Activated T-cell treated with anti-CD3 and anti-CD28 coated beads, Interleukin-2, amount 50 U/mL, for 48 hours (primary cell): ENCODE measurements at regions not wholly inside any gene's neighbourhood (a gene's known extent, or its start where the extent isn't known, plus 50 kb on each side); places are given as distances from the start of the nearest gene placed in this dataset.

ENCODE experiments used
- DNase-seq, 2 experiments: peaks; one replicate each; pipeline ENCODE4 v3.0.0-alpha.2; 2020

DNA sequence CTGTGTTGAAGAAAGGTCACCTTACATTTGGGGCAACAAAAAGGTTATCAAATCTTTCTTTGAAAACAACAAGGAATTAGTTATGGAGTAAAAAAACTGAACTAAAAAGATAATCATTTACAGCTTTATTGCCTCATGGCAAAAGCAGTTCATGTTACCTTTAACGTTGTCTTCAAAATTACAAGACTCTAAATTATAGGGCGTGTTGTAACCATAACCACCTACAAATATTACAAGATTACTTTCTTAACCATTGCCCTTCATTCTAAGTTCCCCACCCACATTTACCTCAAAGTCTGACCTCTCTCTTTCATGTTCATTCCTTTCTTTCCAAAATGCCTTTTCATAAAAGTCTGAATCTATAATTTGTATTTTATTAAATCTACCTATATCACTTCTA is 74.6 kb upstream of the LRATD1 start:
- no peak for DNase-seq

DNA sequence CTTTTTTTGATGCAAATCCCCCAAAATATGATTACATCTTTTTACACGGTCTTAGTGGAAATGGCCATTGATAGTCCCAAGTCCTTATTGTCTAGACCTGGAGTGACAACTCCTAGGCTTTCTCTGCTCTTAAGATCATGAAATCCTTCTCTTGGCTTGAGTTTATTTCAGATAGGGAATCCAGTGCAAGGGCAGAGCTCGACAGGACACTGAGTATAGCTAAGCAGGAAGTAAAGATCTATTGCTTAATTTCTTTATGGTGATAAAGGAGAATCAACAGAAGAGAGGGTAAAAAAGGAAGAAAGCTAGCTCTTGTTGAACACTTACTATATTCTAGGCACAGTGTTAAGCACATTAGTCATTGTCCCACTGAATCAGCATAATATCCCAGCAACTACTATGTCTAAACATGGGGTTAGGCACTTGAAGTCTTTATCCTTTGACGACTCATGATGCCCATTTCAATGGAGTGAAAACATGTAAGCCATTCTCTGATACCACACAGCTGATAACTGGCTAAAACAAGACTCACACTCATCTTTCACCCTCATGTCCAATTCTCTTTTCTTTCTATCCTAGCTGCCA is 74.1 kb upstream of the LRATD1 start:
- no peak for DNase-seq

DNA sequence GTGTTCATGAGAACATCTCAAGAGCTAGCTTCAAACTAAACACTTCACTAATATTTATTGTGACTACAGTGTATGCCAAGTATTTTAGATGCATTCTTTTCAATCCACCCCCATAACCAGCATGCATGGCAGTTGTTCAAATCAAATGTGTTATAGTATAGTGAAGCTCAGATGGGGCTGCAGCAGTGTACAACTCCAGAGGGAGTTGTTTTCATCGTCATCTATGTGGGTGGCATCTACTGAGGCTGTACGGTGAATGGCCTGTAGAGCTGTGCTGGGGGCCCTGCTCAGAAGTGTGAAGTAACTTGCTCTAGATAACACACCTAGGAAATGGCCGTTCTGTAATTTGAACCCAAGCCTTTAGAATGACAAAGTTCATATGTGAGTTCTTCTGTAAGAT is 71.8 kb upstream of the LRATD1 start:
- DNase-seq = no peak

DNA sequence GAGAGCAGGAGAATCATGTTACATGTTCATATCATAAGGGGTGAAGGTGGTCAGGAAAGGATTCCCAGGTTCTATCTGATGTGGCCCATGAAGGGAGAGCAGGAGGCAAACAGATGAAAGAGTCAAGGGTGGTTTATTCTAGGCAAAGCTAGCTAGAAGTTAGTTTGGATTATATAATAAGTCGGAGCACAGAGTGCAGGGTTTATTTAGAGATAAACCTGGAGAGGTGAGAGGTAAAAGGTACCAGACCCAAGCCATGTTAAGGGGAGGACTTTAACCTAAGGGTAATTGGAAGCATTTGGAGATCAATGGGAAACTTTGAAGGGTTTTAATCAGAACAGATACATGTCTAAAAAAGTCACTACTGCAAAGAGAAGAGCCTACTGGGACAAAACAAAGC is 69.2 kb upstream of the LRATD1 start:
- DNase-seq = no peak

DNA sequence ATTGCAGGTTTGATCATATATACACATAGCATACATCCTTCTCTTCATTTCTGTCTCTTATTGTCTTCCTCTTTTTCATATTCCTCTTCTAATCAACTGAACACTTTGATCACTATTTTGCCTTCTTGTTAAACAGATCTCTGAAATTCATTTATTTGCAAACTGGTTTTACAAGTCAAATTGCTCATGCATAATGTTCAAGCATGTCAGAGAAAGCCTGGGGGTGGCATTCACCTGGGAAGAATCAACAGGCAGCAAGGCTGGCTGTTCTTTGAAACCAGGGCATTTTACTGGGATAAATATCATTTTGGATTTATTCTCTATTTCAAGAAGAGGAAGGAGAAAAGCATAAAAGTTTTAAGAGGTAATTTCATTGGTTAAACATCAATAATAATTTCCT is 66.9 kb upstream of the LRATD1 start:
- DNase-seq = no peak

DNA sequence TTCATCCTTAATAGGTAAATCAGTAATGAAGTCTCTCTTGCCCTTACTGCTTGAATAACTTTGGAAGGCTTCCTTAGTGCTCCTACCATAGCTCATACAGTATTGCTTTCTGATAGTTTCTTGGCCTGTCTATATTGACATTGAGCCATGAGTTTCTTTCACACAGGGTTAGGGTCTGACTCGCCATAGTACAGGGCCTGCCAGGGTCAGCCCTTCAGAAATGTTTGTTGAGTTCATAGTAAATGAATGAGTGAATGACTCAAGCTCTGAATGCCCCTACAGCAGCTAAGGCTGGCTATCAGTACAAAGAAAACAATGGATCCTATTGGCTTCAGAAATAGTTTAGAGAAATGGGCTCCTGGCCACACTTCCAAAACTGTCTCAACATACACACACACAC is 65.0 kb upstream of the LRATD1 start:
- DNase-seq = no peak

DNA sequence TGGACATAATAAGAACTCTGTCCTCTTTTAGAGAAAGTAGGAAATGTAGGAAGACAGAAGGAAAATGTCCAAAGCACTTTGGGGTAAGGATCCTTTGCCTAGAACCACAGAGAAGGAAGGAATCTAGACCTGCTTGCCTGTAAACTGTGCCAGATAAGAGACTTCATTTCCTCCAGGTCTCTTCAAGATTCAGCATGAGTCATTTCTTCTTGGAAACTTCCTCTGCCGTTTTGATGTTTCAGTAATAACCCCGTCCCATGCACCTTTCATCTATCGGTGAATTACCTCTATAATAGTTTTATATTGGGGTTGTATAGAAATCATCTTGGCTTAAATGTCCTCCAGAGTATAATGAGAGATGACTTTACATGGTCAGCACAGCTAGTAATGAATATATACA is 63.2 kb upstream of the LRATD1 start:
- no peak for DNase-seq

DNA sequence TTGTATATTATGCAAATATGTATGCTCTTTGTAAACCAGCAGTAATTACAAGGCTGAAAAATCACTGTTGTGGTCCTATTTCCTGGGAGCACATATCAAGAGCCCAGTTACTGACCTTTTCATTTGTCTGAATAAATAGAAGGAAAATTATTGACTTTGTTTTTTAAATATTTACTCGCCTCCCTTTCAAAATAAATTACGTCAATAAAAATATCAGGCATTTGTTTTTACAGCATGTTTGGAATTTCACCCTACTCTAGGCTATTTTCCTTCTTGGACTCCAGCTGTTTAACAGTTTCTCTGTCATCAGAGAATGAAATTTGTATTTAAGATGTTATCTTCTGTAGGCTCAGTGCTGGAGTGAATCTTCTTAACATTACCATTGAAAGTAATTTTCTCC is 59.9 kb upstream of the LRATD1 start:
- no peak for DNase-seq

DNA sequence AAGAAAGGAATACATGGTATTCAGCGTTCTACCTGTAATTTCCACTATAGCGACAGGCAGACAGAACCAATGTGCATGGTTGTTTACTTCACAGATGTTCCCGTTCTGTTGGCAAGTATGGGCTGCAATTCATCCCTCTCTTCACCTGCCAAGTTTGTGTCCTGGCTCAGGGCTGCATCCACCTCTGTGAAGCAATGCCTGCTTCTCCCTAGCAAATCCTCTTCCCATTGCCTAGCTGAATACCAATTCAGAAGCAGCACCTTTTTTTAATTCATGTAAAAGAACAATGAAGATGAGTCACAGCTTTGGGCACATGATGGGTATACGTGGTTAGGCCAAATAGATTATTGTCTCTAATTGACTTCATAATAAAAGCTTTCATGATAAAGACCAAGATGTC is 54.7 kb upstream of the LRATD1 start:
- no peak for DNase-seq
